HCT116 (cell line): ENCODE measurements at regions not wholly inside any gene's neighbourhood (a gene's known extent, or its start where the extent isn't known, plus 50 kb on each side); places are given as distances from the start of the nearest gene placed in this dataset.

Experiments
- CEBPB ChIP-seq: IDR thresholded peaks from 2 replicates; pipeline ENCODE4 v1.6.1; 2012; ENCODE audit warnings: low read depth
- SP1 ChIP-seq: IDR thresholded peaks from 2 replicates; pipeline ENCODE4 v1.6.1; 2012; ENCODE audit warnings: low read depth
- ZNF274 ChIP-seq: fragments of 200-500 bp; sonication (Bioruptor generic); IDR thresholded peaks from 2 replicates; pipeline ENCODE4 v1.6.1; 2014; ENCODE audit warnings: mild to moderate bottlenecking, low read depth, low read length, inconsistent platforms

GRCh38 chr17:62891659-62892058 is 74.4 kb upstream of the TANC2 start:
- TF ChIP-seq SP1 (no peak), CEBPB (no peak), ZNF274 (no peak)
